Spleen (tissue), 7 donors: ENCODE measurements at regions not wholly inside any gene's neighbourhood (a gene's known extent, or its start where the extent isn't known, plus 50 kb on each side); places are given as distances from the start of the nearest gene placed in this dataset.

Experiments
- POLR2AphosphoS5 ChIP-seq, 3 donors: sonication (generic); formaldehyde crosslinking; IDR thresholded peaks; one replicate each; pipeline ENCODE4 v1.5.1; 2017; ENCODE audit warnings: antibody characterized with exemption in 3 of 3
- TF ChIP-seq, protein P1 (sequence below), 11 experiments: fragments of 200-600 bp in 7 of 11; fragments of 450-650 bp in 4 of 11; sonication (generic) in 4 of 11; IDR thresholded peaks in 8 of 11; conservative IDR thresholded peaks in 3 of 11; 1 replicate in 7 of 11; 2 replicates in 4 of 11; pipeline versions ENCODE4 v1.4.0 to v1.8.0; 2016 to 2021; ENCODE audit warnings: antibody characterized with exemption in 11 of 11, inconsistent platforms in 4 of 11, mild to moderate bottlenecking in 1 of 11
- donor health status: DM: no; HTN: no; CAD: no; lungs with moderate emphysema.
- donor health status: DM: no; HTN: no; CAD: no.
- donor health status: DM: no; HTN: no; CAD: no.

DNA sequence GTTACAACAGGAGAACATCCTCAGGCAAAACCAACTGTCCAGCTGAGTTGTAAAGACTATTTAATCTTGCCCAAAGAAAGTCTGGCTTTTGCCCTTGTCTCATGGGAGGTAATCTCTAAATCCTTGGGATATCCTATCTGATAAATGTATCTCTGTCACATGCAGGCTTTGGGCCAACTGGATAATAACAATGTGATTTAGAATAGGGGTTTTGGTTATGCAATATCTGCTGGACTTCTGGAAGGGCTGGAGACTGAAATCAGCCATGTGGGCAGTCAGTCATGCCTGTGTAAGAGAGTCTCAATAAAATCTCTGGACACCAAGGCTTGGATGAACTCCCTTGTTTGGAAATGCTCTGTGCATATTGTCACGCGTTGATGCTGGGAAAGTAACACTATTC, 56.3 kb upstream of the PRL start:
- no peak for TF ChIP-seq POLR2AphosphoS5 (IDR thresholded peaks at IDR 0.05)
- TF ChIP-seq, protein P1, sequence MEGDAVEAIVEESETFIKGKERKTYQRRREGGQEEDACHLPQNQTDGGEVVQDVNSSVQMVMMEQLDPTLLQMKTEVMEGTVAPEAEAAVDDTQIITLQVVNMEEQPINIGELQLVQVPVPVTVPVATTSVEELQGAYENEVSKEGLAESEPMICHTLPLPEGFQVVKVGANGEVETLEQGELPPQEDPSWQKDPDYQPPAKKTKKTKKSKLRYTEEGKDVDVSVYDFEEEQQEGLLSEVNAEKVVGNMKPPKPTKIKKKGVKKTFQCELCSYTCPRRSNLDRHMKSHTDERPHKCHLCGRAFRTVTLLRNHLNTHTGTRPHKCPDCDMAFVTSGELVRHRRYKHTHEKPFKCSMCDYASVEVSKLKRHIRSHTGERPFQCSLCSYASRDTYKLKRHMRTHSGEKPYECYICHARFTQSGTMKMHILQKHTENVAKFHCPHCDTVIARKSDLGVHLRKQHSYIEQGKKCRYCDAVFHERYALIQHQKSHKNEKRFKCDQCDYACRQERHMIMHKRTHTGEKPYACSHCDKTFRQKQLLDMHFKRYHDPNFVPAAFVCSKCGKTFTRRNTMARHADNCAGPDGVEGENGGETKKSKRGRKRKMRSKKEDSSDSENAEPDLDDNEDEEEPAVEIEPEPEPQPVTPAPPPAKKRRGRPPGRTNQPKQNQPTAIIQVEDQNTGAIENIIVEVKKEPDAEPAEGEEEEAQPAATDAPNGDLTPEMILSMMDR (IDR thresholded peaks at IDR 0.05 in 8 of 11, conservative IDR thresholded peaks at IDR 0.05 in 3 of 11) = no peak
